ENCODE measurements at regions not wholly inside any gene's neighbourhood (a gene's known extent, or its start where the extent isn't known, plus 50 kb on each side); places are given as distances from the start of the nearest gene placed in this dataset.

- TF ChIP-seq CTCF (IDR thresholded peaks at IDR 0.05) (no peak), POLR2A (IDR thresholded peaks at IDR 0.05) (no peak)
These were observed 198.1 kb upstream of the LRIG3 start for GRCh38 chr12:59118356-59118755.
